ENCODE measurements at regions not wholly inside any gene's neighbourhood (a gene's known extent, or its start where the extent isn't known, plus 50 kb on each side); places are given as distances from the start of the nearest gene placed in this dataset.

- H3K27me3 ChIP-seq (ENCODE audit: low read length) = no peaks in the 10 kb centered on the region
- no peaks in the 10 kb centered on the region for H4K20me1 ChIP-seq (ENCODE audit: low read depth, low read length)
- no peak overlapping the region for H2AFZ ChIP-seq (ENCODE audit: low read depth, low read length, severe bottlenecking)
- H3K36me3 ChIP-seq (ENCODE audit: low read length) = no peaks in the 10 kb centered on the region
- H3K4me2 ChIP-seq (ENCODE audit: low read depth, low read length, poor library complexity, severe bottlenecking) = no peak overlapping the region
- H3F3A ChIP-seq (ENCODE audit: insufficient read depth) = no peaks in the 10 kb centered on the region
- no peaks in the 10 kb centered on the region for H3K9me2 ChIP-seq (replicated peaks; ENCODE audit: insufficient read depth, low read length)
- no peaks in the 10 kb centered on the region for H3K9me3 ChIP-seq (ENCODE audit: insufficient read depth, low read length)
- no peak overlapping the region for H3K9ac ChIP-seq (ENCODE audit: low read length)
- no peak overlapping the region for H3K27ac ChIP-seq (ENCODE audit: low read depth, low read length)
- TF ChIP-seq EZH2phosphoT487 (conservative IDR thresholded peaks at IDR 0.05; ENCODE audit: low read length) = no peak
- no peak for TF ChIP-seq CTCF (IDR thresholded peaks at IDR 0.05; ENCODE audit: insufficient read depth, low read length, poor library complexity, severe bottlenecking)
- no peaks in the 10 kb centered on the region for H3K79me2 ChIP-seq (ENCODE audit: insufficient read depth, low read length)
- no peak overlapping the region for H3K4me3 ChIP-seq (ENCODE audit: insufficient read depth, low read length, poor library complexity, severe bottlenecking)
Observed at GRCh38 chr1:37265156-37265555, 209.2 kb upstream of the ZC3H12A start.

GRCh38 chr1:37265786-37266667 lies 208.4 kb upstream of the ZC3H12A start:
- no peaks in the 10 kb centered on the region for H3K79me2 ChIP-seq (ENCODE audit: insufficient read depth, low read length)
- H3K4me2 ChIP-seq (ENCODE audit: low read depth, low read length, poor library complexity, severe bottlenecking) = no peak overlapping the region
- H3K36me3 ChIP-seq (ENCODE audit: low read length) = no peaks in the 10 kb centered on the region
- H3K27ac ChIP-seq (ENCODE audit: low read depth, low read length) = no peak overlapping the region
- TF ChIP-seq CTCF (IDR thresholded peaks at IDR 0.05; ENCODE audit: insufficient read depth, low read length, poor library complexity, severe bottlenecking) (no peak), EZH2phosphoT487 (conservative IDR thresholded peaks at IDR 0.05; ENCODE audit: low read length) (no peak)
- H3K9me3 ChIP-seq (ENCODE audit: insufficient read depth, low read length) = no peaks in the 10 kb centered on the region
- H3K4me3 ChIP-seq (ENCODE audit: insufficient read depth, low read length, poor library complexity, severe bottlenecking) = no peak overlapping the region
- no peaks in the 10 kb centered on the region for H3K9me2 ChIP-seq (replicated peaks; ENCODE audit: insufficient read depth, low read length)
- no peaks in the 10 kb centered on the region for H3K27me3 ChIP-seq (ENCODE audit: low read length)
- no peak overlapping the region for H2AFZ ChIP-seq (ENCODE audit: low read depth, low read length, severe bottlenecking)
- no peak overlapping the region for H3K9ac ChIP-seq (ENCODE audit: low read length)
- H3F3A ChIP-seq (ENCODE audit: insufficient read depth) = no peaks in the 10 kb centered on the region
- H4K20me1 ChIP-seq (ENCODE audit: low read depth, low read length) = no peaks in the 10 kb centered on the region

- Histone ChIP-seq H3K36me3 (ENCODE audit: low read length) (no peaks in the 10 kb centered on the region), H3K27ac (ENCODE audit: low read depth, low read length) (no peak overlapping the region), H4K20me1 (ENCODE audit: low read depth, low read length) (no peaks in the 10 kb centered on the region), H3F3A (ENCODE audit: insufficient read depth) (no peaks in the 10 kb centered on the region), H3K4me2 (ENCODE audit: low read depth, low read length, poor library complexity, severe bottlenecking) (no peak overlapping the region), H3K79me2 (ENCODE audit: insufficient read depth, low read length) (no peaks in the 10 kb centered on the region), H3K9me3 (ENCODE audit: insufficient read depth, low read length) (no peaks in the 10 kb centered on the region), H3K27me3 (ENCODE audit: low read length) (no peaks in the 10 kb centered on the region), H3K9ac (ENCODE audit: low read length) (no peak overlapping the region), H2AFZ (ENCODE audit: low read depth, low read length, severe bottlenecking) (no peak overlapping the region), H3K9me2 (replicated peaks; ENCODE audit: insufficient read depth, low read length) (no peaks in the 10 kb centered on the region), H3K4me3 (ENCODE audit: insufficient read depth, low read length, poor library complexity, severe bottlenecking) (no peak overlapping the region)
- no peak for TF ChIP-seq EZH2phosphoT487 (conservative IDR thresholded peaks at IDR 0.05; ENCODE audit: low read length)
- no peak for TF ChIP-seq CTCF (IDR thresholded peaks at IDR 0.05; ENCODE audit: insufficient read depth, low read length, poor library complexity, severe bottlenecking)
Observed at GRCh38 chr1:37267111-37267835, 207.1 kb upstream of the ZC3H12A start.

All from SU-DHL-6 (cell line).